IMR-90 (cell line): ENCODE measurements at regions not wholly inside any gene's neighbourhood (a gene's known extent, or its start where the extent isn't known, plus 50 kb on each side); places are given as distances from the start of the nearest gene placed in this dataset.

Experiments used
- ATAC-seq: fragments of 200-7000 bp; cut with Tn5 transposase; 2 replicates; pipeline ENCODE4 v1.9.1; 2020; ENCODE audit warnings: low read depth, mild to moderate bottlenecking, moderate library complexity
- BruUV-seq: library from RNA; stranded (reverse); fragments of 400-500 nt; replicated peaks from 2 replicates; lab custom pipeline; 2021; lab: Mats Ljungman, UMichigan
- CTCF ChIA-PET: fragments of 300-600 bp; formaldehyde crosslinking; extraction: SDS; loops from one replicate; lab custom pipeline; 2021; ENCODE audit warnings: antibody characterized with exemption; lab: Yijun Ruan, JAX
- POLR2A ChIA-PET: fragments of 300-600 bp; sonication (Branson Sonifier 250); formaldehyde crosslinking; loops from one replicate; lab custom pipeline; 2022; ENCODE audit warnings: antibody characterized with exemption; ENCODE audit not compliant: unreplicated experiment; lab: Charles Lee
- DNase-seq: peaks from one replicate; pipeline ENCODE4 v3.0.0; 2013
- H2AFZ ChIP-seq: replicated peaks from 2 replicates; pipeline ENCODE3; 2013; ENCODE audit warnings: low read length, mild to moderate bottlenecking; ENCODE audit not compliant: poor library complexity
- H2AK5ac ChIP-seq: 2 replicates; pipeline ENCODE4 v1.6.1; 2013; ENCODE audit warnings: low read depth, low read length, inconsistent platforms
- H2AK9ac ChIP-seq: replicated peaks from 2 replicates; pipeline ENCODE3; 2013; ENCODE audit warnings: mild to moderate bottlenecking, low read depth, low read length, moderate library complexity; ENCODE audit not compliant: poor library complexity
- H2BK120ac ChIP-seq: 2 replicates; pipeline ENCODE4 v1.6.1; 2013; ENCODE audit warnings: low read depth, low read length, inconsistent platforms
- H2BK15ac ChIP-seq: 3 replicates; pipeline ENCODE4 v1.6.1; 2013; ENCODE audit warnings: low read depth, low read length, inconsistent platforms
- H2BK20ac ChIP-seq: 2 replicates; pipeline ENCODE4 v1.6.1; 2013; ENCODE audit warnings: low read depth, mild to moderate bottlenecking, inconsistent platforms, low read length, moderate library complexity
- H2BK5ac ChIP-seq: 2 replicates; pipeline ENCODE4 v1.6.1; 2013; ENCODE audit warnings: mild to moderate bottlenecking, low read depth, low read length, inconsistent platforms; ENCODE audit not compliant: poor library complexity, severe bottlenecking
- H3K14ac ChIP-seq: replicated peaks from 2 replicates; pipeline ENCODE4 v1.6.1; 2013; ENCODE audit warnings: low read depth, low read length, inconsistent platforms
- H3K18ac ChIP-seq: 2 replicates; pipeline ENCODE4 v1.6.1; 2013; ENCODE audit warnings: low read depth, low read length, control low read depth
- H3K23ac ChIP-seq: 2 replicates; pipeline ENCODE4 v1.6.1; 2013; ENCODE audit warnings: low read depth, low read length, inconsistent platforms
- H3K27ac ChIP-seq: 2 replicates; pipeline ENCODE4 v1.5.1; 2013; ENCODE audit warnings: mild to moderate bottlenecking, control low read depth, low read length; ENCODE audit not compliant: insufficient read depth
- H3K27me3 ChIP-seq: 2 replicates; pipeline ENCODE4 v1.6.1; 2013; ENCODE audit warnings: low read length; ENCODE audit not compliant: control insufficient read depth, insufficient read depth
- H3K36me3 ChIP-seq: 2 replicates; pipeline ENCODE4 v1.6.1; 2013; ENCODE audit warnings: low read length, mixed read lengths; ENCODE audit not compliant: control insufficient read depth, insufficient read depth
- H3K4ac ChIP-seq: 2 replicates; pipeline ENCODE4 v1.6.1; 2013; ENCODE audit warnings: low read depth, low read length, inconsistent platforms
- H3K4me1 ChIP-seq: 2 replicates; pipeline ENCODE4 v1.6.1; 2013; ENCODE audit warnings: low read length, mixed read lengths; ENCODE audit not compliant: control insufficient read depth, insufficient read depth
- H3K4me2 ChIP-seq: 2 replicates; pipeline ENCODE4 v1.6.1; 2013; ENCODE audit warnings: low read depth, mild to moderate bottlenecking, control low read depth, low read length, moderate library complexity
- H3K4me3 ChIP-seq: 2 replicates; pipeline ENCODE4 v1.5.1; 2013; ENCODE audit warnings: low read depth, mild to moderate bottlenecking, control low read depth, low read length, moderate library complexity; ENCODE audit not compliant: insufficient read depth
- H3K56ac ChIP-seq: 2 replicates; pipeline ENCODE4 v1.6.1; 2013; ENCODE audit warnings: low read length, inconsistent platforms; ENCODE audit not compliant: insufficient read depth; ENCODE audit errors: extremely low read depth
- H3K79me1 ChIP-seq, 2 experiments: 2 replicates each; pipeline ENCODE4 v1.6.1; 2013; ENCODE audit warnings: low read length in 2 of 2, inconsistent platforms in 1 of 2, low read depth in 1 of 2
- H3K9ac ChIP-seq: 2 replicates; pipeline ENCODE4 v1.6.1; 2013; ENCODE audit warnings: low read depth, low read length, control low read depth
- H3K9me1 ChIP-seq: 2 replicates; pipeline ENCODE4 v1.6.1; 2013; ENCODE audit warnings: low read length, inconsistent platforms; ENCODE audit not compliant: insufficient read depth
- H3K9me3 ChIP-seq: 2 replicates; pipeline ENCODE4 v1.6.1; 2013; ENCODE audit warnings: low read length; ENCODE audit not compliant: control insufficient read depth, insufficient read depth
- H4K20me1 ChIP-seq: 2 replicates; pipeline ENCODE4 v1.6.1; 2013; ENCODE audit warnings: low read length, inconsistent platforms; ENCODE audit not compliant: insufficient read depth
- H4K5ac ChIP-seq: 2 replicates; pipeline ENCODE4 v1.6.1; 2013; ENCODE audit warnings: mild to moderate bottlenecking, low read depth, low read length, control low read depth
- H4K8ac ChIP-seq, 2 experiments: 2 replicates each; pipeline ENCODE4 v1.6.1; 2013; ENCODE audit warnings: low read depth in 2 of 2, low read length in 2 of 2, control low read depth in 1 of 2, inconsistent platforms in 1 of 2
- H4K91ac ChIP-seq: 2 replicates; pipeline ENCODE4 v1.6.1; 2013; ENCODE audit warnings: low read depth, low read length, inconsistent platforms; ENCODE audit not compliant: insufficient read depth
- FOS ChIP-seq: fragments of 150-350 bp; IDR thresholded peaks from 2 replicates; pipeline ENCODE4 v1.6.1; 2016; ENCODE audit warnings: low read depth, low read length
- MAFK ChIP-seq: IDR thresholded peaks from 2 replicates; pipeline ENCODE4 v1.6.1; 2012; ENCODE audit warnings: low read depth, low read length, improper control_type of control experiment
- NFE2L2 ChIP-seq: fragments of 150-350 bp; IDR thresholded peaks from 2 replicates; pipeline ENCODE4 v1.6.1; 2016; ENCODE audit warnings: low read depth, mild to moderate bottlenecking, low read length
- WGBS, 2 experiments: methylation state at CpG; one replicate each; pipeline versions ENCODE4 v1.1.5 to v1.1.7; 2013; ENCODE audit warnings: missing lambda C conversion rate in 2 of 2; ENCODE audit not compliant: insufficient read length in 1 of 2; ENCODE audit errors: extremely low coverage in 2 of 2; 5-methylcytosine and 5-hydroxymethylcytosine counted together
- dilution Hi-C: fragments of 300-500 bp; cut with HindIII; formaldehyde crosslinking; loops from one replicate; pipeline ENCODE4 v1.14.3; 2018; ENCODE audit warnings: low sequenced_read_pairs; ENCODE audit not compliant: unreplicated experiment
- in situ Hi-C: fragments of 300-500 bp; cut with MboI; formaldehyde crosslinking; loops from 3 replicates; pipeline ENCODE4 v1.14.3; 2019; ENCODE audit warnings: low sequenced_read_pairs, inconsistent platforms, mixed read lengths
- intact Hi-C: fragments of 100-400 bp; cut with micrococcal nuclease; formaldehyde crosslinking; loops from 2 replicates; pipeline ENCODE4 v1.10.0; 2022

DNA sequence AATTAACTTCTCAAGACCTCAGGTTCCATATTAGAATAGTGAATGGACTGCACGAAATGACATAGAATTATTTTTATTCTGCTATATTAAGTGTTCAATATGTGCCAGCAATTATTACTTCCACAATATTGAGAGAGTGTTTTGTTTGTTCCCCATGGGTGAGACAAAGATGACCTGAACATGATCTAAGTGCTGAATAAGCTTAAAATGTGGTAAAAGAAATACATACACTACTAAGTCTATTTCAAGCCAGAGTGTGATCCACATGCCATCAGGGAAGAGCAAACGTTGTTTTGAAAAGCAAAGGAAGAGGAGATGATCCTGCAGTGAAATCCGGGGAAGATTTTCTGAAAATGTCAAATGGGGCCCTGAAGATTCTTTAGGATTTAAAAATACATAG is 59.8 kb upstream of the RUNX1 start:
- in situ Hi-C loops (no loop called here), dilution Hi-C loops (no loop called here), intact Hi-C loops (no loop called here)
- Histone ChIP-seq H3K9ac (no peak overlapping the region), H2BK20ac (no peak overlapping the region), H3K27me3 (no peaks in the 10 kb centered on the region), H3K4me2 (no peak overlapping the region), H2AFZ (no peak overlapping the region), H3K23ac (no peak overlapping the region), H2BK120ac (no peak overlapping the region), H4K5ac (no peak overlapping the region), H4K91ac (no peak overlapping the region), H3K56ac (no peak overlapping the region), H2BK15ac (no peak overlapping the region), H3K36me3 (no peaks in the 10 kb centered on the region), H4K8ac (no peak overlapping the region), H3K4ac (no peak overlapping the region), H3K9me3 (peaks cover 2% of the 10 kb centered on the region; the same call in 1 of the 2 replicates), H4K20me1 (no peaks in the 10 kb centered on the region), H2BK5ac (no peak overlapping the region), H3K79me1 (no peaks in the 10 kb centered on the region), H3K4me3 (no peak overlapping the region), H3K27ac (no peak overlapping the region), H3K18ac (no peak overlapping the region), H2AK5ac (no peak overlapping the region), H3K4me1 (no peaks in the 10 kb centered on the region; the same call in 1 of the 2 replicates), H2AK9ac (no peak overlapping the region), H3K14ac (no peak overlapping the region), H3K9me1 (no peaks in the 10 kb centered on the region)
- WGBS, 2 experiments = no CpG with 5 or more reads among the region's 3 CpGs
- DNase-seq (no peak), ATAC-seq (no peak)
- ChIA-PET CTCF (no interaction called here), POLR2A (no interaction called here)
- TF ChIP-seq FOS (no peak), NFE2L2 (no peak), MAFK (peak; percentile 63)
- BruUV-seq = no TSS peak
